ENCODE measurements at regions not wholly inside any gene's neighbourhood (a gene's known extent, or its start where the extent isn't known, plus 50 kb on each side); places are given as distances from the start of the nearest gene placed in this dataset.

GRCh38 chr1:55428231-55428630, 213.1 kb upstream of the USP24 start:
- Histone ChIP-seq H3K4me1 (no peaks in the 10 kb centered on the region), H3K27ac (no peak overlapping the region), H3K27me3 (replicated peaks in 1 of 7) (peaks cover 0 to 19% (median 0%) of the 10 kb centered on the region in 7 donors), H3K9me3 (no peaks in the 10 kb centered on the region), H3K36me3 (no peaks in the 10 kb centered on the region), H3K4me3 (no peak overlapping the region)
- intact Hi-C loops (cut with DNase I; ENCODE audit: low total_unique reads) = no loop called here
- WGBS, 5 donors = 78 to 94% (median 89%) methylated on average over 4 of the region's 4 CpGs
- DNase-seq = no peak
- TF ChIP-seq CTCF (IDR thresholded peaks at IDR 0.05 in 8 of 11, conservative IDR thresholded peaks at IDR 0.05 in 3 of 11) (no peak), POLR2AphosphoS5 (IDR thresholded peaks at IDR 0.05) (no peak), POLR2A (IDR thresholded peaks at IDR 0.05) (no peak)

GRCh38 chr1:55427606-55428005, 212.4 kb upstream of the USP24 start:
- no peaks in the 10 kb centered on the region for H3K36me3 ChIP-seq
- H3K27me3 ChIP-seq (replicated peaks in 1 of 7) = peaks cover 0 to 19% (median 0%) of the 10 kb centered on the region in 7 donors
- TF ChIP-seq POLR2AphosphoS5 (IDR thresholded peaks at IDR 0.05) (no peak), POLR2A (IDR thresholded peaks at IDR 0.05) (no peak), CTCF (IDR thresholded peaks at IDR 0.05 in 8 of 11, conservative IDR thresholded peaks at IDR 0.05 in 3 of 11) (no peak)
- DNase-seq = no peak
- intact Hi-C loops (cut with DNase I; ENCODE audit: low total_unique reads) = no loop called here
- H3K4me1 ChIP-seq = no peaks in the 10 kb centered on the region
- peaks cover 0 to 2% (median under 1%) of the 10 kb centered on the region in 8 donors for H3K9me3 ChIP-seq
- no peak overlapping the region for H3K4me3 ChIP-seq
- no peak overlapping the region for H3K27ac ChIP-seq
- 72 to 87% (median 82%) methylated on average over 4 of the region's 4 CpGs for WGBS, 5 donors

GRCh38 chr1:55426619-55427018, 211.5 kb upstream of the USP24 start:
- no peaks in the 10 kb centered on the region for H3K36me3 ChIP-seq
- DNase-seq = no peak
- peaks cover 0 to 12% (median 8%) of the 10 kb centered on the region in 8 donors for H3K9me3 ChIP-seq
- WGBS, 5 donors = 80 to 90% (median 83%) methylated on average over 2 of the region's 2 CpGs
- intact Hi-C loops (cut with DNase I; ENCODE audit: low total_unique reads) = no loop called here
- no peak for TF ChIP-seq CTCF (IDR thresholded peaks at IDR 0.05 in 8 of 11, conservative IDR thresholded peaks at IDR 0.05 in 3 of 11)
- no peak for TF ChIP-seq POLR2A (IDR thresholded peaks at IDR 0.05)
- TF ChIP-seq POLR2AphosphoS5 (IDR thresholded peaks at IDR 0.05) = no peak
- peaks cover 0 to 19% (median 0%) of the 10 kb centered on the region in 7 donors for H3K27me3 ChIP-seq (replicated peaks in 1 of 7)
- H3K4me3 ChIP-seq = no peak overlapping the region
- no peak overlapping the region for H3K27ac ChIP-seq
- H3K4me1 ChIP-seq = no peaks in the 10 kb centered on the region

- peaks cover 0 to 12% (median 8%) of the 10 kb centered on the region in 8 donors for H3K9me3 ChIP-seq
- no peak overlapping the region for H3K4me3 ChIP-seq
- H3K27me3 ChIP-seq (replicated peaks in 1 of 7) = peaks cover 0 to 18% (median 0%) of the 10 kb centered on the region in 7 donors
- intact Hi-C loops (cut with DNase I; ENCODE audit: low total_unique reads) = no loop called here
- H3K4me1 ChIP-seq = no peaks in the 10 kb centered on the region
- TF ChIP-seq CTCF (IDR thresholded peaks at IDR 0.05 in 8 of 11, conservative IDR thresholded peaks at IDR 0.05 in 3 of 11) = no peak
- TF ChIP-seq POLR2AphosphoS5 (IDR thresholded peaks at IDR 0.05) = no peak
- TF ChIP-seq POLR2A (IDR thresholded peaks at IDR 0.05) = no peak
- DNase-seq = no peak
- H3K27ac ChIP-seq = no peak overlapping the region
- H3K36me3 ChIP-seq = no peaks in the 10 kb centered on the region
- WGBS, 5 donors = 44 to 59% (median 52%) methylated on average over 5 of the region's 5 CpGs
These were observed 211.0 kb upstream of the USP24 start for GRCh38 chr1:55426156-55426555.
